MM.1S (cell line): ENCODE measurements at regions not wholly inside any gene's neighbourhood (a gene's known extent, or its start where the extent isn't known, plus 50 kb on each side); places are given as distances from the start of the nearest gene placed in this dataset.
"Not testable (repeated sequence)": the region's sequence is repeated elsewhere in the genome, so short reads cannot be mapped to it uniquely, and the experiment has no call there.

Source experiments
- DNase-seq: peaks from one replicate; pipeline ENCODE4 v3.0.0-alpha.2; 2015
- H2AFZ ChIP-seq: fragments of 300-600 bp; sonication (generic); 2 replicates; pipeline ENCODE4 v1.6.0; 2016; ENCODE audit warnings: antibody characterized with exemption, low read length
- H3F3A ChIP-seq: fragments of 300-600 bp; sonication (generic); 2 replicates; pipeline ENCODE4 v1.6.1; 2016; ENCODE audit warnings: mild to moderate bottlenecking, antibody characterized with exemption, low read length, moderate library complexity, mixed read lengths; ENCODE audit not compliant: insufficient read depth
- H3K27ac ChIP-seq: fragments of 300-600 bp; sonication (generic); 2 replicates; pipeline ENCODE4 v1.5.1; 2016; ENCODE audit warnings: mild to moderate bottlenecking, low read length
- H3K27me3 ChIP-seq: fragments of 300-600 bp; sonication (generic); replicated peaks from 2 replicates; pipeline ENCODE4 v1.6.0; 2016; ENCODE audit warnings: low read length; ENCODE audit not compliant: insufficient read depth
- H3K36me3 ChIP-seq: fragments of 300-600 bp; sonication (generic); replicated peaks from 2 replicates; pipeline ENCODE4 v1.6.1; 2016; ENCODE audit warnings: mild to moderate bottlenecking, low read length, mixed read lengths; ENCODE audit not compliant: insufficient read depth
- H3K4me1 ChIP-seq: fragments of 300-600 bp; sonication (generic); 2 replicates; pipeline ENCODE4 v1.6.1; 2016; ENCODE audit warnings: low read length, mixed read lengths
- H3K4me2 ChIP-seq: fragments of 300-600 bp; sonication (generic); 2 replicates; pipeline ENCODE4 v1.6.0; 2016; ENCODE audit warnings: low read depth, low read length
- H3K4me3 ChIP-seq: fragments of 300-600 bp; sonication (generic); 2 replicates; pipeline ENCODE4 v1.5.1; 2016; ENCODE audit warnings: low read length, mixed read lengths
- H3K79me2 ChIP-seq: fragments of 300-600 bp; sonication (generic); 2 replicates; pipeline ENCODE4 v1.6.1; 2016; ENCODE audit warnings: mixed run types, low read length, mixed read lengths
- H3K9ac ChIP-seq: fragments of 300-600 bp; sonication (generic); 2 replicates; pipeline ENCODE4 v1.6.1; 2016; ENCODE audit warnings: low read length, mixed read lengths
- H3K9me2 ChIP-seq: fragments of 300-600 bp; sonication (generic); replicated peaks from 2 replicates; pipeline ENCODE4 v1.6.1; 2016; ENCODE audit warnings: mild to moderate bottlenecking, low read length, mixed read lengths; ENCODE audit not compliant: insufficient read depth
- H3K9me3 ChIP-seq: fragments of 300-600 bp; sonication (generic); replicated peaks from 2 replicates; pipeline ENCODE4 v1.6.1; 2016; ENCODE audit warnings: mild to moderate bottlenecking, low read length, mixed read lengths; ENCODE audit not compliant: insufficient read depth
- H4K20me1 ChIP-seq: fragments of 300-600 bp; sonication (generic); 2 replicates; pipeline ENCODE4 v1.6.1; 2016; ENCODE audit warnings: mild to moderate bottlenecking, low read length, moderate library complexity, mixed read lengths; ENCODE audit not compliant: insufficient read depth
- EZH2 ChIP-seq: fragments of 300-600 bp; sonication (generic); optimal IDR thresholded peaks from 2 replicates; pipeline ENCODE3; 2017; ENCODE audit warnings: low read depth, mild to moderate bottlenecking, antibody characterized with exemption, low read length, mixed read lengths
- EZH2phosphoT487 ChIP-seq: fragments of 300-600 bp; sonication (generic); IDR thresholded peaks from 2 replicates; pipeline ENCODE4 v1.6.1; 2018; ENCODE audit warnings: antibody characterized with exemption, low read length
- TF ChIP-seq, protein P1 (sequence below): fragments of 300-600 bp; sonication (generic); IDR thresholded peaks from 2 replicates; pipeline ENCODE4 v1.5.1; 2016; ENCODE audit warnings: antibody characterized with exemption, low read length, mixed read lengths

DNA sequence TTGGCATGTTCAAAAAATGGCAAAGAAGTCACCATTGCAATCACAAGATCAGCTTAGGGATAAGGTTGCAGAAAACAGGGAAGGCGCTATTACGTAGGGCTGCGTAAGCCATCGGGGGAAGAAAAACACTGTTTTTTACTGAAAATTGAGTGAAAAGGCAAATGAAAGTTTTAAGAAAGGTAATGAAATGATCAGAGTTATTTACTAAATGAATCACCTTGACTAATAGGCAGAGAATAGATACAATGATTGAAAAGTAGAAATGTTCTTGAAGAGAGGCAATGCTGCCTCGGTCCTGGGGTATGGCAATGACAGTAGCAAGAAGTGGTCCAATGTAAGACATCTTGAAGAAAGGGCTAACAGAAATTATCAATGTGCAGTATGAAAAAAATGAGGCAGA, 1227.8 kb upstream of the ZEB2 start:
- Histone ChIP-seq H3K4me2 (no peak overlapping the region), H3K9ac (no peak overlapping the region), H3K79me2 (no peaks in the 10 kb centered on the region), H3K27ac (no peak overlapping the region), H2AFZ (no peak overlapping the region), H3K9me2 (no peaks in the 10 kb centered on the region), H3K27me3 (no peaks in the 10 kb centered on the region), H3K36me3 (no peaks in the 10 kb centered on the region), H3K9me3 (no peaks in the 10 kb centered on the region), H3K4me1 (no peaks in the 10 kb centered on the region), H3K4me3 (no peak overlapping the region), H3F3A (no peaks in the 10 kb centered on the region), H4K20me1 (no peaks in the 10 kb centered on the region)
- TF ChIP-seq EZH2phosphoT487, result no peak
- no peak for DNase-seq

DNA sequence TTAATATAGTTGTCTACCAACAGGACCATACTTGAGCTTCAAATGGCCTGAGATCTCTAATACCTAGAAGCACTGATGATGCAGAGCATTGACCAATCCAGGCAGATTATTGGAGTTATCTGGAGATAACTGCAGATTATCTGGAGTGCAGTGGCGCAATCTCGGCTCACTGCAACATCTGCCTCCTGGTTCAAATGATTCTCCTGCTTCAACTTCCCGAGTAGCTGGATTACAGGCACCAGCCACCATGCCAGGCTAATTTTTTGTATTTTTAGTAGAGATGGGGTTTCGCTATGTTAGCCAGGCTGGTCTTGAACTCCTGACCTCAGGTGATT, 1225.4 kb upstream of the ZEB2 start:
- H3K9ac ChIP-seq, H3K9me3 ChIP-seq, H3K79me2 ChIP-seq, H3K27me3 ChIP-seq, H3K4me2 ChIP-seq, H3F3A ChIP-seq, H2AFZ ChIP-seq, H3K4me3 ChIP-seq, DNase-seq, H3K27ac ChIP-seq, H3K36me3 ChIP-seq, H3K4me1 ChIP-seq, H4K20me1 ChIP-seq, H3K9me2 ChIP-seq: not testable (repeated sequence)

DNA sequence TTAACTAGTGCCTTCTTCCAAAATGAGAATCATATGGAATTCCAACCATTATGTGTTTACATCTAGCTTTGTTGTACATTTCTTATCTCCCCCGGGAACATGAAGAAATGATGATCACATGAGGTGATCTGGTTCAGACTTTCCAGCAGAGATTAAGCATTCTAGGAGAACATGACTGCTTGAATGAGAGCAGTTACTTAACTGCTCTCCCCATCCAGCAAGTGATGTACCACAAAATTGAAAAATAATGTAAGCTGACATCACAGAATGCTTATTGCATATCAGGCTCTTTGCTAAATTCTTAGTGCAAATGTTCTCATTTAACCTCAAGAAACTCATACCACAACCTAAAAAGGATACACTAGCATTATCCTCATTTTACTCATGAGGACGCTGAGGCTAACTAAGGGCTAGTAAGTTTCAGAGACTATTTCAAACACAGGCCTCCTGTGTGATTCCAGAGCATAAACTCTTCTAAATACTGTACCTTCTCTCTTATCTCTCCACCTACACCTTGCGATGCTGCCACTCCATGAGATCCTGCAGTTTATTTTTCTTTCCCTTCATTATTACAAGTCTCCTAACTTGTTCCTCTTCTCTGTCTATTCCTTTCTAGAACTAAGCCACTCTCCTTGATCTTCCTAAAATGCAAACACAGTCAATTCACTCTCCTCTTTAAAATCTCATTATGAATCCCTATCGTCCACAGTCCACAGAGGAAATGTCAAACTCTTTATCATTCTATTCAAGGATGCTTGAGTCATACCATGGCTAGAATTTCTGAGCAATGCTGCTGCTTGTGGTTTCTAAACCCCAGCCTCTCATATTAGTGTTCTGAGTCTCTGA, 1224.8 kb upstream of the ZEB2 start:
- DNase-seq, result no peak
- H3K27ac ChIP-seq, result no peak overlapping the region
- TF ChIP-seq, protein P1, sequence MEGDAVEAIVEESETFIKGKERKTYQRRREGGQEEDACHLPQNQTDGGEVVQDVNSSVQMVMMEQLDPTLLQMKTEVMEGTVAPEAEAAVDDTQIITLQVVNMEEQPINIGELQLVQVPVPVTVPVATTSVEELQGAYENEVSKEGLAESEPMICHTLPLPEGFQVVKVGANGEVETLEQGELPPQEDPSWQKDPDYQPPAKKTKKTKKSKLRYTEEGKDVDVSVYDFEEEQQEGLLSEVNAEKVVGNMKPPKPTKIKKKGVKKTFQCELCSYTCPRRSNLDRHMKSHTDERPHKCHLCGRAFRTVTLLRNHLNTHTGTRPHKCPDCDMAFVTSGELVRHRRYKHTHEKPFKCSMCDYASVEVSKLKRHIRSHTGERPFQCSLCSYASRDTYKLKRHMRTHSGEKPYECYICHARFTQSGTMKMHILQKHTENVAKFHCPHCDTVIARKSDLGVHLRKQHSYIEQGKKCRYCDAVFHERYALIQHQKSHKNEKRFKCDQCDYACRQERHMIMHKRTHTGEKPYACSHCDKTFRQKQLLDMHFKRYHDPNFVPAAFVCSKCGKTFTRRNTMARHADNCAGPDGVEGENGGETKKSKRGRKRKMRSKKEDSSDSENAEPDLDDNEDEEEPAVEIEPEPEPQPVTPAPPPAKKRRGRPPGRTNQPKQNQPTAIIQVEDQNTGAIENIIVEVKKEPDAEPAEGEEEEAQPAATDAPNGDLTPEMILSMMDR, result no peak
- no peak for TF ChIP-seq EZH2phosphoT487
- TF ChIP-seq EZH2, result no peak
- H3K4me2 ChIP-seq, result no peak overlapping the region
- no peaks in the 10 kb centered on the region for H3K9me2 ChIP-seq
- no peak overlapping the region for H3K9ac ChIP-seq
- no peaks in the 10 kb centered on the region for H3K36me3 ChIP-seq
- H3K27me3 ChIP-seq, result no peaks in the 10 kb centered on the region
- H3K79me2 ChIP-seq, result no peaks in the 10 kb centered on the region
- no peak overlapping the region for H3K4me3 ChIP-seq
- H3F3A ChIP-seq, result no peaks in the 10 kb centered on the region
- no peaks in the 10 kb centered on the region for H3K9me3 ChIP-seq
- H3K4me1 ChIP-seq, result no peaks in the 10 kb centered on the region
- no peak overlapping the region for H2AFZ ChIP-seq
- no peaks in the 10 kb centered on the region for H4K20me1 ChIP-seq

DNA sequence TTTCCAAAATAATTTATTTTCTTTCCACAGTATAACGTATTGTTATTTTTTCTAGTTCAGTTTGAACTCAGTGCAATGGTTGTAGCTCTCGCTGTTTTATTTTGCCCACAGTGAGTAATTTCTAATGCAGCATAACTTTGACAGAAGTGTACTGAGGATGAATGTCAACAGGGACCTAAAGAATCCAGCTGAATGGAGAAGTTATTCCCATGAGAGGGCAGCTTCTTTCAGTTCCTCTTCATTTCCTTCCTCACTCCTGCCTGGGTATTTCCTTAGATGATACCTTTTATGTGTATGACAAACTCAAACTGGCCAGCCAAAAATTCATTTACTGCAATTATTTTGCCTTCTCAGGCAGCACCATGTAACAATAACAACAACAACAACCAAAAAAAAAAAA, 1223.1 kb upstream of the ZEB2 start:
- no peak overlapping the region for H2AFZ ChIP-seq
- no peak overlapping the region for H3K27ac ChIP-seq
- H3K4me1 ChIP-seq, result no peaks in the 10 kb centered on the region
- no peaks in the 10 kb centered on the region for H3K9me2 ChIP-seq
- no peak overlapping the region for H3K4me3 ChIP-seq
- TF ChIP-seq EZH2, result no peak
- TF ChIP-seq, protein P1, result no peak
- no peak for TF ChIP-seq EZH2phosphoT487
- H3F3A ChIP-seq, result no peaks in the 10 kb centered on the region
- DNase-seq, result no peak
- H3K4me2 ChIP-seq, result no peak overlapping the region
- no peaks in the 10 kb centered on the region for H3K9me3 ChIP-seq
- no peak overlapping the region for H3K9ac ChIP-seq
- H3K79me2 ChIP-seq, result no peaks in the 10 kb centered on the region
- H4K20me1 ChIP-seq, result no peaks in the 10 kb centered on the region
- H3K27me3 ChIP-seq, result no peaks in the 10 kb centered on the region
- H3K36me3 ChIP-seq, result no peaks in the 10 kb centered on the region
